ENCODE measurements at regions not wholly inside any gene's neighbourhood (a gene's known extent, or its start where the extent isn't known, plus 50 kb on each side); places are given as distances from the start of the nearest gene placed in this dataset.

DNA sequence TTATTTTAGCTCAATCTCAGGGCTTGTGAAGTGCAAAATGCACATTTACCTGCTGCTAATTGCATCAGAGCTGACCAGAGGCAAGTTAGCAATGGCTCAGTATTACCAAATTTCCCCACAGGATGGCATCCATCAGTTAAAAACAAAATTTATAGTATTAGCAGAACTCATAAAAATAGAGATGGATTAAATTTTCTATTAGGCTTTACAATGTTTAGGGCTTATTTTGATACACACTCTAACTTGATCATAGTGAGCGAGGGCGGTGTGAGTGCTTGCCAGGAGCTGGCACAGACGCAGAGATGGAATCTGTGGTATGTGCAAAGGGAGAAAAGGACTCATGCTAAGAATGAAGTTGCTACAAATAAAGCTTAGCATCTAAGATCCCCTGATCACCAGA is 241.0 kb downstream of the NSUN3 start:
- no peaks in the 10 kb centered on the region for H3K4me1 ChIP-seq (ENCODE audit: insufficient read depth, low read length)
- no peak overlapping the region for H3K9ac ChIP-seq (ENCODE audit: low read depth, low read length)
- H3K4me3 ChIP-seq (ENCODE audit: low read depth in 1 of 2, low read length in 2 of 2) = no peak overlapping the region
- H3K79me2 ChIP-seq (ENCODE audit: insufficient read depth, low read length) = no peaks in the 10 kb centered on the region
- no peak overlapping the region for H2AFZ ChIP-seq (ENCODE audit: low read depth, low read length)
- no peak overlapping the region for H3K4me2 ChIP-seq (ENCODE audit: insufficient read depth, low read length)
- H3K27ac ChIP-seq (ENCODE audit: low read length) = no peak overlapping the region
- no peaks in the 10 kb centered on the region for H3K9me3 ChIP-seq (ENCODE audit: insufficient read depth, low read length, severe bottlenecking)
- no peaks in the 10 kb centered on the region for H3K36me3 ChIP-seq (ENCODE audit: insufficient read depth, low read length)
- H3K27me3 ChIP-seq (ENCODE audit: insufficient read depth, low read length, poor library complexity) = no peaks in the 10 kb centered on the region
- DNase-seq = no peak
- TF ChIP-seq EZH2 (IDR thresholded peaks at IDR 0.05; ENCODE audit: borderline replicate concordance, low read depth, low read length, severe bottlenecking) = no peak
- TF ChIP-seq, protein P1, sequence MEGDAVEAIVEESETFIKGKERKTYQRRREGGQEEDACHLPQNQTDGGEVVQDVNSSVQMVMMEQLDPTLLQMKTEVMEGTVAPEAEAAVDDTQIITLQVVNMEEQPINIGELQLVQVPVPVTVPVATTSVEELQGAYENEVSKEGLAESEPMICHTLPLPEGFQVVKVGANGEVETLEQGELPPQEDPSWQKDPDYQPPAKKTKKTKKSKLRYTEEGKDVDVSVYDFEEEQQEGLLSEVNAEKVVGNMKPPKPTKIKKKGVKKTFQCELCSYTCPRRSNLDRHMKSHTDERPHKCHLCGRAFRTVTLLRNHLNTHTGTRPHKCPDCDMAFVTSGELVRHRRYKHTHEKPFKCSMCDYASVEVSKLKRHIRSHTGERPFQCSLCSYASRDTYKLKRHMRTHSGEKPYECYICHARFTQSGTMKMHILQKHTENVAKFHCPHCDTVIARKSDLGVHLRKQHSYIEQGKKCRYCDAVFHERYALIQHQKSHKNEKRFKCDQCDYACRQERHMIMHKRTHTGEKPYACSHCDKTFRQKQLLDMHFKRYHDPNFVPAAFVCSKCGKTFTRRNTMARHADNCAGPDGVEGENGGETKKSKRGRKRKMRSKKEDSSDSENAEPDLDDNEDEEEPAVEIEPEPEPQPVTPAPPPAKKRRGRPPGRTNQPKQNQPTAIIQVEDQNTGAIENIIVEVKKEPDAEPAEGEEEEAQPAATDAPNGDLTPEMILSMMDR (IDR thresholded peaks at IDR 0.05; ENCODE audit: borderline replicate concordance, extremely low read depth, low read length, poor library complexity, severe bottlenecking) = peak; percentile 9
- ATAC-seq (ENCODE audit: insufficient read depth, low read depth) = no peak
- no peaks in the 10 kb centered on the region for H4K20me1 ChIP-seq (ENCODE audit: insufficient read depth, low read length)

DNA sequence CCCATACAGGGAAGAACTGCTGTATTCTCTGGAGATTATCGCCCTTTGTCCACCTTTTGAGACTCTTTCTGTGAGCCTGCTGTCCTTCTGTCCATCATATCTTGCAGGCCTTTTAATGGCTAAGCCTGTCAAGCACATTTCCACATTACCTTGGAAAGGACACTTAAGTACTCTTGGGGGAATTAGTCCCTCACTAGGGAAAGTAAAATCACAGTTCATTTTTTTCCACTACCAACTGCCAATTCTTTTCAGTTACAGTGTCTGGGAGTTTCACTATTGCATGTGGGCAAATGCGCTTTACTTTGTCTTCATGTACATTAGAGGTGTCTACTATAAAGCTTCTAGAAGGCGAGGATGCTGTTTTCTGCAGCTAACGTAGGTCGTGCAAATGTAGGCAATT is 242.1 kb downstream of the NSUN3 start:
- H3K4me3 ChIP-seq (ENCODE audit: low read depth in 1 of 2, low read length in 2 of 2) = no peak overlapping the region
- TF ChIP-seq EZH2 (IDR thresholded peaks at IDR 0.05; ENCODE audit: borderline replicate concordance, low read depth, low read length, severe bottlenecking) = no peak
- TF ChIP-seq, protein P1 (IDR thresholded peaks at IDR 0.05; ENCODE audit: borderline replicate concordance, extremely low read depth, low read length, poor library complexity, severe bottlenecking) = no peak
- H3K27me3 ChIP-seq (ENCODE audit: insufficient read depth, low read length, poor library complexity) = no peaks in the 10 kb centered on the region
- H3K4me1 ChIP-seq (ENCODE audit: insufficient read depth, low read length) = no peaks in the 10 kb centered on the region
- no peak overlapping the region for H3K9ac ChIP-seq (ENCODE audit: low read depth, low read length)
- no peaks in the 10 kb centered on the region for H3K36me3 ChIP-seq (ENCODE audit: insufficient read depth, low read length)
- H3K79me2 ChIP-seq (ENCODE audit: insufficient read depth, low read length) = no peaks in the 10 kb centered on the region
- ATAC-seq (ENCODE audit: insufficient read depth, low read depth) (no peak), DNase-seq (no peak)
- H3K4me2 ChIP-seq (ENCODE audit: insufficient read depth, low read length) = no peak overlapping the region
- H3K27ac ChIP-seq (ENCODE audit: low read length) = no peak overlapping the region
- H2AFZ ChIP-seq (ENCODE audit: low read depth, low read length) = no peak overlapping the region
- H3K9me3 ChIP-seq (ENCODE audit: insufficient read depth, low read length, severe bottlenecking) = no peaks in the 10 kb centered on the region
- no peaks in the 10 kb centered on the region for H4K20me1 ChIP-seq (ENCODE audit: insufficient read depth, low read length)

DNA sequence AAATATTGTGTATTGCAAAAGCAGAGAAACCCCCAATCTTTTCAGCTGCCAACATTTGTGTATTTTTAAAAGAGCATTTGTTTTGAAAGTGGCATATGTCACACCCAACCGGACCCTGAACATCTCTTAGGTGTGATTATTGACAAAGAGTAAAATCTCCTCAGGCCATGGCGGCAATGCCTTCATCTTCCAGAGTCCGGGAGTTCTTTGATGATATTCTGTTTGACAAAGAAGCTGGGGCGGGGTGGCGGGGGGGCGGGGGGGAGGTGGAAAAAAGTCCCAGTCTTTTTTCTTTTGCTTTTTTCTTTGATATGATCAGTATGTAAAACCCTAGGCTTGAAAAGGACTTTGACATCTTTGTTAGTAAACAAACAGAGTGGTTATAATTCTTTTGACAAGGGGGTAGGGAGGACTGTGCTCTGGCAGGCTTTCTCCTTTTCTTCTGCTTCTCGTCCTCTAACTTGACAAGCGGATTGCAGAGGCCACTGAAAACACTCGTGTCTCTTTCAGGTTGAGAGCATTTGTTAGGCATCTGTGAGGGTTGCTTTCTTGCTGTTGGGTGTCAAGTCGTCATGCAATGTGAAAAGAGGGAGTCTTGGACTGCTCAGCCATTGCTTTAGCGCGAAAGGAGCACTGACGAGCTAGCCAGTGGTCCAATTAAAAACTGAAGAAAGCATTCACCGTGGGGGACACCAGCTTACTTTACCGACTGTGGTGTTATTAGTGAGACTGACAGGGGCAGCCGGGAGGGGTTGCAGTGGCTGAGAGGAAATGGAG is 243.2 kb downstream of the NSUN3 start:
- Histone ChIP-seq H3K9ac (ENCODE audit: low read depth, low read length) (no peak overlapping the region), H3K79me2 (ENCODE audit: insufficient read depth, low read length) (no peaks in the 10 kb centered on the region), H3K27ac (ENCODE audit: low read length) (no peak overlapping the region), H3K9me3 (ENCODE audit: insufficient read depth, low read length, severe bottlenecking) (no peaks in the 10 kb centered on the region), H3K4me1 (ENCODE audit: insufficient read depth, low read length) (no peaks in the 10 kb centered on the region), H3K27me3 (ENCODE audit: insufficient read depth, low read length, poor library complexity) (no peaks in the 10 kb centered on the region), H2AFZ (ENCODE audit: low read depth, low read length) (no peak overlapping the region), H4K20me1 (ENCODE audit: insufficient read depth, low read length) (no peaks in the 10 kb centered on the region), H3K4me3 (ENCODE audit: low read depth in 1 of 2, low read length in 2 of 2) (no peak overlapping the region), H3K4me2 (ENCODE audit: insufficient read depth, low read length) (no peak overlapping the region), H3K36me3 (ENCODE audit: insufficient read depth, low read length) (no peaks in the 10 kb centered on the region)
- TF ChIP-seq EZH2 (IDR thresholded peaks at IDR 0.05; ENCODE audit: borderline replicate concordance, low read depth, low read length, severe bottlenecking) = no peak
- TF ChIP-seq, protein P1 (IDR thresholded peaks at IDR 0.05; ENCODE audit: borderline replicate concordance, extremely low read depth, low read length, poor library complexity, severe bottlenecking) = no peak
- DNase-seq (no peak), ATAC-seq (ENCODE audit: insufficient read depth, low read depth) (no peak)

Measured in DND-41 (cell line).